Heart left ventricle (tissue), 16 donors: ENCODE measurements at regions not wholly inside any gene's neighbourhood (a gene's known extent, or its start where the extent isn't known, plus 50 kb on each side); places are given as distances from the start of the nearest gene placed in this dataset.

Source experiments
- ATAC-seq, 4 donors: fragments of 200-7000 bp; cut with Tn5 transposase; one replicate each; pipeline ENCODE4 v1.9.1; 2020 to 2022; ENCODE audit warnings: moderate library complexity in 4 of 4, mild to moderate bottlenecking in 3 of 4, moderate number of reproducible peaks in 1 of 4
- DNase-seq, 5 donors: peaks; one replicate each; pipeline ENCODE4 v3.0.0-alpha.2; 2020
- H3K27ac ChIP-seq, 12 donors: fragments of 200-600 bp; sonication (generic) in 4 of 12; one replicate each; pipeline versions ENCODE4 v1.5.0 to v1.8.0; 2016 to 2022; ENCODE audit warnings: mild to moderate bottlenecking in 2 of 12
- H3K27me3 ChIP-seq, 9 donors: fragments of 200-600 bp; sonication (generic) in 2 of 9; one replicate each; pipeline versions ENCODE4 v1.5.1 to v1.8.0; 2016 to 2022; ENCODE audit warnings: mild to moderate bottlenecking in 3 of 9
- H3K36me3 ChIP-seq, 9 donors: fragments of 200-600 bp; sonication (generic) in 2 of 9; one replicate each; pipeline versions ENCODE4 v1.5.0 to v1.8.0; 2018 to 2022; ENCODE audit warnings: mild to moderate bottlenecking in 2 of 9
- H3K4me1 ChIP-seq, 12 donors: fragments of 200-600 bp; sonication (generic) in 4 of 12; one replicate each; pipeline versions ENCODE4 v1.5.0 to v1.8.0; 2016 to 2022; ENCODE audit warnings: mild to moderate bottlenecking in 3 of 12
- H3K4me3 ChIP-seq, 12 donors: fragments of 200-600 bp; sonication (generic) in 4 of 12; one replicate each; pipeline versions ENCODE4 v1.5.0 to v1.8.0; 2017 to 2022; ENCODE audit warnings: mild to moderate bottlenecking in 9 of 12, moderate library complexity in 4 of 12
- H3K9me3 ChIP-seq, 12 donors: fragments of 200-600 bp; sonication (generic) in 4 of 12; one replicate each; pipeline versions ENCODE4 v1.5.0 to v1.8.0; 2016 to 2022; ENCODE audit warnings: mild to moderate bottlenecking in 1 of 12
- POLR2A ChIP-seq, 2 donors: fragments of 450-650 bp; IDR thresholded peaks; one replicate each; pipeline ENCODE4 v1.6.1; 2017; ENCODE audit warnings: antibody characterized with exemption in 2 of 2, mild to moderate bottlenecking in 2 of 2, moderate library complexity in 2 of 2
- WGBS, 4 donors: extraction: QIAGEN DNeasy Blood & Tissue Kit in 2 of 4; methylation state at CpG; one replicate each; pipeline versions ENCODE4 v1.1.5 to v1.1.7; 2013 to 2018; 5-methylcytosine and 5-hydroxymethylcytosine counted together
- intact Hi-C, 10 donors: fragments of 100-400 bp; cut with DNase I; formaldehyde crosslinking; loops; one replicate each; pipeline versions ENCODE4 v1.11.1 to v1.14.2; 2022
- TF ChIP-seq, protein P1 (sequence below), 12 donors: fragments of 200-600 bp; sonication (generic) in 4 of 12; IDR thresholded peaks; one replicate each; pipeline versions ENCODE4 v1.5.0 to v1.8.0; 2018 to 2022; ENCODE audit warnings: antibody characterized with exemption in 12 of 12, mild to moderate bottlenecking in 5 of 12
- donor health status: ischemic (EF 13 %, LVEDD 7.1; RV severe dilation, severe dysfunction).
- donor health status: healthy with polysubstance abuse.
- donor health status: DM: no; HTN: yes; CAD: no.
- donor health status: DM: no; HTN: no; CAD: no.
- donor health status: ischemic (EF 25% LVEDD 6.9; RV normal size, moderate dysfunction).
- donor health status: ischemic (EF 25% LVEDD 5.7; RV mildly dilated, moderate dysfunction).
- donor health status: healthy.
- donor health status: DM: yes; HTN: yes; CAD: no.
- donor health status: ischemic (EF 35%, LVEDD 5.7; RV mildly dilated, moderate dysfunction).
- donor health status: nonischemic (EF 11% LVEDD 7.7; RV severe dilation, severe dysfunction).
- donor health status: DM: yes; HTN: yes; CAD: no.
- donor health status: PGD.
- donor health status: ischemic (EF 29% LVEDD 5.4; RV normal size, mild dysfunction).
- donor health status: nonischemic (EF 23%, LVEDD 6.1; RV moderate dilation, normal function).

DNA sequence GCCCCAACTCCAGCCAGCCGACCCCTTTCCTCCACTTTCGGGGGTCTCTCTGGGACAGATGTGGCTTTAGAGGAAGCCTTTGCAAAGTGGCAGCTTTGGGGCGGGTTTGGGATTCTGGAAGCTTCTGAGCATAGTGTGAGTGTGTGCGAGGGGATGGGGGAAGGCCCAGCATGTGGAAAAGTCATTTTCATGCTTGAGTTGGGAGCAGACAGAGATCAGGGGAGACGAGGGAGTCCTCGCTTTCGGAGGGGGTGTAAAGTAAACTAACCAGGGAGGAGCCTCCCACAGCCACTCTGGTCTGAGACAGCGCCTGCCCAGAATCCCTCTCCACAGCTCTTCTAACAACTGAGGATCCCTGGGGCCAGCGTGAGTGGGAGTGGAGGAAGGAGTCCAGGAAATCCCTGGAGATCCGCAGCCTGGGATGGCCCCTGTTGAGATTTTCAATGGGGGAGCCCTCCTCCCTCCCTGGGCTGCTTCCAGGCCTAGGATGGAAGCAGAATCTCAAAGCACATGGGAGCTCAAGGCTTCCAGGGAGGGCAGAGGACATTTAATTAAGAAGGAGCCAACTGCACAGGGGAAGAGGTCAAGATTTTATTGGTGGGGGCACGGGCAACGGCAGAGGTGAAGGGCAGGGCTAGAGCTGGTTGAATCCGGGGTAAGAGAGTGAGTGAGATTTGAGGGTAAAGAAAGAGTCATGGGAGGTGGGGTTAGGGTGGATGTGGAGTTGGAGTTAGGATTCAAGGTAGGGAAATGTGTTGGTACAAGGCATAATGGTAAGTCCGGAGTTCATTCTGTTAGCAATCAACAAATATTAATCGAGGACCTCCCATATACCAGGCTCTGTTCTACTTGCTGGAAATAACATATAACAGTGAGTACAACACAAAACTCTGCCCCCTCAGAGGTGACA, 102.3 kb upstream of the FOXP4 start:
- intact Hi-C loops: loop anchor here in 1 of 10 donors (2.0 kb wide), 1 partner anchor 19 kb away; no protein-coding TSS in a partner anchor
- H3K27ac ChIP-seq: peak overlapping the region in 10 of 12 donors; percentile 32 to 83 (median 67)

DNA sequence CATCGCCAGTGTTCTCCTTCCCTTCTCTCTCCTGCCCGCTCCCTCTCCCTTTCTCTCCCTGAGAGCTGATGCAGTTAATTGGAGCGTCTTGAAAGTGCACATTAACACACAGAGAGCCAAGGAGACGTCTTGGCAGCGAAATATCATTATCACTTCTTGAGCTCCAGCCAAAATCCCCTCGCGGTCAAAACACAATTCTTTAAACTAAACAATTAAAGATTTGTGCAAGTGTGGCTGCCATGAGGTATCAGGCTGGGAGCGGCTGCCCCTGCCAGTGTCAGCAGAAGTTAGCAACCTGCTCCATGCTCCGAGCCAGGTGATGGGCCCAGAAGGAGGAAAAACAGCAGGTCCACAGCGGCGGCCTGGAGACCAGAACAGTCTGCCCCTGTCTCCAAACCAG, 100.9 kb upstream of the FOXP4 start:
- DNase-seq (no peak), ATAC-seq (no peak)
- H3K27me3 ChIP-seq: peaks cover 0 to 14% (median 8%) of the 10 kb centered on the region in 9 donors
- H3K27ac ChIP-seq: peak overlapping the region in 1 of 12 donors; percentile 83
- no peak overlapping the region for H3K4me3 ChIP-seq
- TF ChIP-seq, protein P1, sequence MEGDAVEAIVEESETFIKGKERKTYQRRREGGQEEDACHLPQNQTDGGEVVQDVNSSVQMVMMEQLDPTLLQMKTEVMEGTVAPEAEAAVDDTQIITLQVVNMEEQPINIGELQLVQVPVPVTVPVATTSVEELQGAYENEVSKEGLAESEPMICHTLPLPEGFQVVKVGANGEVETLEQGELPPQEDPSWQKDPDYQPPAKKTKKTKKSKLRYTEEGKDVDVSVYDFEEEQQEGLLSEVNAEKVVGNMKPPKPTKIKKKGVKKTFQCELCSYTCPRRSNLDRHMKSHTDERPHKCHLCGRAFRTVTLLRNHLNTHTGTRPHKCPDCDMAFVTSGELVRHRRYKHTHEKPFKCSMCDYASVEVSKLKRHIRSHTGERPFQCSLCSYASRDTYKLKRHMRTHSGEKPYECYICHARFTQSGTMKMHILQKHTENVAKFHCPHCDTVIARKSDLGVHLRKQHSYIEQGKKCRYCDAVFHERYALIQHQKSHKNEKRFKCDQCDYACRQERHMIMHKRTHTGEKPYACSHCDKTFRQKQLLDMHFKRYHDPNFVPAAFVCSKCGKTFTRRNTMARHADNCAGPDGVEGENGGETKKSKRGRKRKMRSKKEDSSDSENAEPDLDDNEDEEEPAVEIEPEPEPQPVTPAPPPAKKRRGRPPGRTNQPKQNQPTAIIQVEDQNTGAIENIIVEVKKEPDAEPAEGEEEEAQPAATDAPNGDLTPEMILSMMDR (IDR thresholded peaks at IDR 0.05): no peak
- no peak for TF ChIP-seq POLR2A (IDR thresholded peaks at IDR 0.05)
- intact Hi-C loops: loop anchor here in 1 of 10 donors (2.0 kb wide), 1 partner anchor 20 kb away; no protein-coding TSS in a partner anchor
- H3K9me3 ChIP-seq: no peaks in the 10 kb centered on the region
- WGBS, 4 donors: 60 to 74% (median 64%) methylated on average over 9 to 11 of the region's 11 CpGs
- peaks cover 0 to 36% (median 16%) of the 10 kb centered on the region in 12 donors for H3K4me1 ChIP-seq
- no peaks in the 10 kb centered on the region for H3K36me3 ChIP-seq

More for the DNA sequence above, 102.3 kb upstream of the FOXP4 start:
- WGBS, 4 donors: 45 to 57% (median 52%) methylated on average over 15 of the region's 15 CpGs
- Histone ChIP-seq H3K4me1 (peaks cover 0 to 24% (median 11%) of the 10 kb centered on the region in 12 donors), H3K9me3 (no peaks in the 10 kb centered on the region), H3K4me3 (peak overlapping the region in 7 of 12 donors; percentile 5 to 39 (median 34)), H3K36me3 (no peaks in the 10 kb centered on the region), H3K27me3 (peaks cover 0 to 14% (median 8%) of the 10 kb centered on the region in 9 donors)
- DNase-seq (peak in 4 of 5 donors; percentile 50 to 78 (median 67)), ATAC-seq (peak; percentile 26 to 69 (median 48))
- TF ChIP-seq POLR2A (IDR thresholded peaks at IDR 0.05): no peak
- TF ChIP-seq, protein P1 (IDR thresholded peaks at IDR 0.05): no peak

DNA sequence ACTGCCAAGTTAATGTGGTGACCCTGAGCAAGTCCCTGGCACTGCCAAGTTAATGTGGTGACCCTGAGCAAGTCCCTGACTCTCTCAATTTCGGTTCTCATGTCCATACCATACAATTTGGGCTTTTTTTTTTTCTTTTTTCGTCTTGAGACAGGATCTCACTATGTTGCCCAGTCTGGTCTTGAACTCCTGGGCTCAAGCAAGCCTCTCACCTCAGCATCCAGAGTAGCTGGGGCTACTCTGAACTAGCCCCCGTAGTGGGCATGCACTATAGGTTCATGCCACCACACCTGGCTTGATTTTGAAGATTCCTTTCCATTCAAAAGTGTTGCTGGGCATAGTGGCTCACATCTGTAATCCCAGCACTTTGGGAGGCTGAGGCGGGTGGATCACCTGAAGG, 100.0 kb upstream of the FOXP4 start:
- 91 to 93% (median 92%) methylated on average over 4 of the region's 4 CpGs for WGBS, 4 donors
- no peak overlapping the region for H3K27ac ChIP-seq
- H3K27me3 ChIP-seq: peaks cover 0 to 14% (median 8%) of the 10 kb centered on the region in 9 donors
- DNase-seq (no peak), ATAC-seq (no peak)
- no peaks in the 10 kb centered on the region for H3K36me3 ChIP-seq
- H3K9me3 ChIP-seq: no peaks in the 10 kb centered on the region
- H3K4me1 ChIP-seq: peaks cover 0 to 44% (median 22%) of the 10 kb centered on the region in 12 donors
- no peak overlapping the region for H3K4me3 ChIP-seq
- intact Hi-C loops: no loop called here
- no peak for TF ChIP-seq POLR2A (IDR thresholded peaks at IDR 0.05)
- TF ChIP-seq, protein P1 (IDR thresholded peaks at IDR 0.05): no peak

DNA sequence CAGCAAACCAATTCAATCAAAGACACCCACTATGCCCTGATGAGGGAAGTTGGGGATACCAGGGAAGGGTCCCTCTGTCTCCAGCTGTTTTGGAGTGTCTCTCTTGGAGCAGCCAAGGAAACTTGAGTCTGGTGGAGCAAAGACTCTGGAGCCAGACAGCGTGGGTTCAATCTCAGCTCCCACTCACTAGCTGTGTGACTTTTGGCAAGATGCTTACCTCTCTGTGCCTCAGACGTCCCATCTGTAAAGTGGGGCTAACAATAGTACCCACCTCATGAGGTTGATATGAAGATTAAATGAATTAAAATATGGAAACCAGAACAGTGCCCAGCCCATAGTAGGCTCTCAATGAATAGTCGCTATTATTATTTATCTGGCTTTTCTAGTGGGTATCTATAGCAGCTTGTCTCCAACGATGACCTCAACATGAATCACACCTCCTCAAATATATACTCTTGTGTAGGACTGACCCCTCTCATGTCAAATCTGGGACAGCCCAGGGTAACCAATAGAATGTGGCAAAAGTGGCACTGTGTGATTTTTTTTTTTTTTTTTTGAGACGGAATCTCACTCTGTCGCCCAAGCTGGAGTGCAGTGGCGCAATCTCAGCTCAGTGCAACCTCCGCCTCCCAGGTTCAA, 99.2 kb upstream of the FOXP4 start:
- H3K27ac ChIP-seq: no peak overlapping the region
- ATAC-seq: no peak
- TF ChIP-seq, protein P1 (IDR thresholded peaks at IDR 0.05): no peak
- TF ChIP-seq POLR2A (IDR thresholded peaks at IDR 0.05): no peak
- H3K36me3 ChIP-seq: no peaks in the 10 kb centered on the region
- no peak overlapping the region for H3K4me3 ChIP-seq
- H3K4me1 ChIP-seq: peaks cover 0 to 52% (median 29%) of the 10 kb centered on the region in 12 donors
- H3K27me3 ChIP-seq: peaks cover 0 to 14% (median 6%) of the 10 kb centered on the region in 9 donors
- DNase-seq: no peak
- 89 to 92% (median 89%) methylated on average over 8 of the region's 8 CpGs for WGBS, 4 donors
- H3K9me3 ChIP-seq: no peaks in the 10 kb centered on the region
- intact Hi-C loops: no loop called here
